ENCODE measurements at regions not wholly inside any gene's neighbourhood (a gene's known extent, or its start where the extent isn't known, plus 50 kb on each side); places are given as distances from the start of the nearest gene placed in this dataset.

DNA sequence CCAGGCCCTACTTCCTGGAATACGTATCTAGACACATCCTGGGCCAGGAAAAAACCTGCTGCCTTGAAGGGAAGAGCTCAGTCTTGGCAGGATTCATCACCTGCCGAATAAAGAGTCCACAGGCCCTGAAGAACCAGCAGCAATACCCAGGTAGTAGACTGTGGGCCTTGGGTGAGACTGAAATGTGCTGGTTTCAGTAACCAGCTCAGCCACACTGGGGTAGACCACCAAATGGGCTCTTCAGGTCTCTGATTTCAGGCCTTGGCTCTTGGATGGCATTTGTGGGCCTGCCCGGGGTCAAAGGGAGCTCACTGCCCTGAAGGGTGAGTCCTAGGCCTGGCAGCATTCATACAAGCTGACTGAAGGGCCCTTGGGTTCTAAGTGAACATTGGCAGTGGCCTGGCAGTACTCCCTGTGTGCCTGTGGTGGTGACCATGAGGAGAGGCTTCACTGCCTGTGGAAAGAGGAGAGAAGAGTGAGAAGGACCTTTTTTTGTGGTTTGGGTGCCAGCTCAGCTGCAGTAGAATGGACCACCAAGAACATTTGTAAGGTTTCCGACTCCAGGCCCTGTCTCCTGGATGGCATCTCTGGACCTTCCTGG is 175.1 kb downstream of the ANKRD30B start:
- no peak for TF ChIP-seq ZNF140 (tag by site-specific recombination; IDR thresholded peaks at IDR 0.05)
- no peak for TF ChIP-seq SP2 (tag by site-specific recombination; IDR thresholded peaks at IDR 0.05)
- TF ChIP-seq, protein P1, sequence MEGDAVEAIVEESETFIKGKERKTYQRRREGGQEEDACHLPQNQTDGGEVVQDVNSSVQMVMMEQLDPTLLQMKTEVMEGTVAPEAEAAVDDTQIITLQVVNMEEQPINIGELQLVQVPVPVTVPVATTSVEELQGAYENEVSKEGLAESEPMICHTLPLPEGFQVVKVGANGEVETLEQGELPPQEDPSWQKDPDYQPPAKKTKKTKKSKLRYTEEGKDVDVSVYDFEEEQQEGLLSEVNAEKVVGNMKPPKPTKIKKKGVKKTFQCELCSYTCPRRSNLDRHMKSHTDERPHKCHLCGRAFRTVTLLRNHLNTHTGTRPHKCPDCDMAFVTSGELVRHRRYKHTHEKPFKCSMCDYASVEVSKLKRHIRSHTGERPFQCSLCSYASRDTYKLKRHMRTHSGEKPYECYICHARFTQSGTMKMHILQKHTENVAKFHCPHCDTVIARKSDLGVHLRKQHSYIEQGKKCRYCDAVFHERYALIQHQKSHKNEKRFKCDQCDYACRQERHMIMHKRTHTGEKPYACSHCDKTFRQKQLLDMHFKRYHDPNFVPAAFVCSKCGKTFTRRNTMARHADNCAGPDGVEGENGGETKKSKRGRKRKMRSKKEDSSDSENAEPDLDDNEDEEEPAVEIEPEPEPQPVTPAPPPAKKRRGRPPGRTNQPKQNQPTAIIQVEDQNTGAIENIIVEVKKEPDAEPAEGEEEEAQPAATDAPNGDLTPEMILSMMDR (tag by site-specific recombination; IDR thresholded peaks at IDR 0.05) = no peak
- no peak for TF ChIP-seq ZNF121 (tag by site-specific recombination; IDR thresholded peaks at IDR 0.05)
